Middle frontal gyrus (tissue), 1 donor: ENCODE measurements at regions not wholly inside any gene's neighbourhood (a gene's known extent, or its start where the extent isn't known, plus 50 kb on each side); places are given as distances from the start of the nearest gene placed in this dataset.
"Not testable (repeated sequence)": the region's sequence is repeated elsewhere in the genome, so short reads cannot be mapped to it uniquely, and the experiment has no call there.

ENCODE experiments used
- DNase-seq: peaks from one replicate; pipeline ENCODE4 v3.0.0-alpha.2; 2015; ENCODE audit warnings: low spot score; ENCODE audit errors: extremely low spot score

DNA sequence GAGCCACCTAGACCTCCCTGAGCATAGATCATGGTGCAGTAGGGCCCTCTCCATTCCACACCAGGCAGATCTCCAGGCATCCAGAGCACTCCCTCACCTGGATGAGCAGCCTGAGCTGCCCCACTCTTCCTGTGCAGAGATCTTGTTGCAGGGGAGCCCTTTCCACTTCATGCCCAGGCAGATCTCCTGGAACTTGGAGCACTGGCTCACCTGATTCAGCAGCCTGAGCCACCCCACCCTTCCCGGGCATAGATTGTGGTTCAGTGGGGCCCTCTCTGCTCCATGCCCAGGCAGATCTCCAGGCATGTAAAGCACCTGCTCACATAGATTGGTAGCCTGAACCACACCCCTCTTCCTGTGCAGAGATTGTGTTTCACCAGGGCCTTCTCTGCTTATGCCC lies 78.0 kb downstream of the SEC16B start:
- no peak for DNase-seq

GRCh38 chr1:177890479-177890878 lies 79.4 kb downstream of the SEC16B start:
- DNase-seq = no peak

GRCh38 chr1:177884479-177885021 lies 85.3 kb downstream of the SEC16B start:
- DNase-seq = no peak

- DNase-seq = no peak
Measured at GRCh38 chr1:177883581-177883980, 86.3 kb downstream of the SEC16B start.

GRCh38 chr1:177880339-177880891 lies 89.4 kb downstream of the SEC16B start:
- DNase-seq = no peak

- DNase-seq = no peak
Measured at GRCh38 chr1:177877086-177877485, 92.8 kb downstream of the SEC16B start.

DNA sequence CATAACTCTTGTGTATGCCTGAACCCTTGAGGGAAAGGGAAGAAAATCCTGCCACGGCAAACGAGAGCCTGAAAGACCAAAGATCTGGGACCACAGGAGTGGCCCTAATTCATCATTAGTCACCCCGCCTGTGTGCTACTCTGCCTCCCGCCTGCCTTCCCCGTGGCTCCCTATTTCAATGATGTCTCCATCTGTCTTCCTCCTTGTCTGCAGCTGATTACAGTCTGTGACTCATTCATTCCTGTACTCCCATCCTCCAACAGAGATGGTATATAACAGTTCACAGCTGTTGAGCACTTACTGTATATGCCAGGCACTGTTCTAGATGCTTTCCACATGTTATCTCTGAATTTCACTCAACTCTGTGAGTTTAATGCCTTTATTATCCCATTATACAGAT lies 96.6 kb downstream of the SEC16B start:
- DNase-seq = no peak

DNA sequence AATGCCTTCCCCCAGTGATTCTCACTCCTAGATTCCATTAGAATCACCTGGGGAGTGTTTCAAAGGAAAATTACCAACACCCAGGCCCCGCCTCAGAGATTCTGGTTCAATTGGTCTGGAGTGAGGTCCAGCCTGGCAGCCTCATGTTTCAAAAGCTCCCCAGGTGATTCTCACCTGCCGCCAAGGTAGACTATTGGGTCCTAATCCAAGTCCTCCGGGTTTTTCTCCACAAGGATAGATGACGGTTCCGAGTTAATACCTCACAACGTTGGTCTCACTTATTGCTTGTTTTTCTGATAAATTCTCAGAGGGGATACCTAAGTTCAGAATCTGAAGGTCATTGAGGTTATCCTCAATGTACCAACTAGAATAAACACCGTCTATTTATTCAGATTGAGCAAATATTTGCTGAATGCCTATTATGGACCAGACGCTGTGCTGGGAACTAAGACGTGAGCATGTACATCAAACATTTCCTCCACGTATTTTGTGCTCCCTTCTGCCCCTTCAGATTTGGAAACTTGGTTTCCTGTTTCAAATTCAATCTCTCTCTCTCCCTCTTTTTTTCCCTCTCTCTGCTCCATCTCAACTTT lies 97.5 kb downstream of the SEC16B start:
- DNase-seq = no peak

DNA sequence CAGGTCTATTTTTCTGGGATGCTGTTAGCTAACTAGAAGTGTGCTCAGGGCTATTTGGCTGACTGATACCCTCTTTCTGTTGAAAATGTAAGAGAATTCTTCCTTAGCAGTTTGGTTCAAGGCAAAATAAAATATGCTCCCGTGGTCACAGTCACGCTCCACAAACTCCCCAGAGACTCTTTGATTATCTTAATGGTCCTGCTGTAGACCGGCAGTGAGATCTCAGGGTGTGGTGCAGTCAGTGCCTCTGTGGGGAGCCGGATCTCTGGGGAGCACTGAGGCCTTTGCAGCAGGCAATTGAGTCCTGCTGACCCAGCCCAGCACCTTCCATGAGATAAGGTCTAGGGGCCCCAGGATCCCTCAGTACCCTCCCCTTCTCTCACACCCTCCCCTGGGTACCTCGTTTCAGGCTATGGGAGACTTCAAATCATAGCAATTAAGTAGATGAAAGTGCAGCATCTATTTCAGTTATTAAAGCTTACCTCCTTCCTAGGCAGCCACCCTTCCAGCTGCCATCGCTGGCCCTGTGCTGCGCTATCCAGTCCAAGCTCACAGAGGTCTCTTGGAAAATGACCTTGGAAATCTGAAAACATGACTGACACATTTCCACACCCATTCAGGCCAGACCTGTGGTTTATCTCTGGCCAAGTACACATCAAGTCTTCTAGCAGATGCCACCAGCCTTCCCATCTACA lies 98.1 kb downstream of the SEC16B start:
- no peak for DNase-seq

GRCh38 chr1:177869586-177869985 lies 100.3 kb downstream of the SEC16B start:
- DNase-seq = no peak

GRCh38 chr1:177869011-177869410 lies 100.8 kb downstream of the SEC16B start:
- DNase-seq = not testable (repeated sequence)

DNA sequence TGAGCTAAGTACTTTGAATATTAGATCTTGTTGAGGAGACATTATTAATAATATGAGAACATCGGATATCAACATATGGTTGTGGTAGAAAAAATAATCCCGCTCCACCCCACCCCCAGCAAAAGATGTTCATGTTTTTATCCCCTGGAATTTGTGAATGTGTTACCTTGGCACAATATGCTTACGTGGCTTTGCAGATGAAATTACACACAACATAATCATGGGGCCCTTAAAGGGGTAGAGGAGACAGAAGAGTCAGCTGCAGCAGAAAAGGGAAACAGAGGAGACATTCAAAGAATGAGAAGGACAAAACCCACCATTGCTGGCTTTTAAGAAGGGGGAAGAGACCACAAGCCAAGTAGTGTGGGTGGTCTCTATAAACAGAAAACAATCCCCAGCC lies 104.1 kb downstream of the SEC16B start:
- no peak for DNase-seq

GRCh38 chr1:177864538-177865305 lies 105.1 kb downstream of the SEC16B start:
- DNase-seq = no peak

GRCh38 chr1:177863796-177864195 lies 106.1 kb downstream of the SEC16B start:
- DNase-seq = no peak

- no peak for DNase-seq
Measured at GRCh38 chr1:177862916-177863315, 106.9 kb downstream of the SEC16B start.

GRCh38 chr1:177859572-177859971 lies 110.3 kb downstream of the SEC16B start:
- DNase-seq = no peak

DNA sequence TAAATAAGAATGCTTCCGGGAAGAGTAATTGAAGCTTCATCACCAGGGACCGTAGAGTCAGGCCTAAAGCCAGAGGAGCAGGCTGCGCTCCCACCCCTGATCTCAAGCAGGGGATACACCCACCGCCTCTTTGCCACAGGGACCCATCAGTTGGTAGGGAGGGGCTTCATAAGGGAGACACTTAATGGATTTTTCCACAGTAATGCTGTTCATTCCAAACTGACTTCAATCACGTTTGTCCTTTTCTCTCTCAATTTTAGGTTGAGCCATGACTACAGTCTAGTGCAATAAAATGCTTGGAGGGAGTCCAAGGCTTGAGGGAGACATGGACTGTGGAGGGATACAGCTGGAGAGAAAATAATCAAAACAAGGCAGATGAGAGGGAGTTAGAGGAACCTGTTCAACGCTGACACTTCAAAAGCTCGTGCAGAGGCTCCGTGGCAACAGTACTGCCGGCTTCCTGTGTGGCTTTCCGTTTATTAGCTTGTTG lies 111.5 kb downstream of the SEC16B start:
- no peak for DNase-seq

- no peak for DNase-seq
Measured at GRCh38 chr1:177857285-177857684, 112.6 kb downstream of the SEC16B start.

GRCh38 chr1:177854951-177855350 lies 114.9 kb downstream of the SEC16B start:
- no peak for DNase-seq

DNA sequence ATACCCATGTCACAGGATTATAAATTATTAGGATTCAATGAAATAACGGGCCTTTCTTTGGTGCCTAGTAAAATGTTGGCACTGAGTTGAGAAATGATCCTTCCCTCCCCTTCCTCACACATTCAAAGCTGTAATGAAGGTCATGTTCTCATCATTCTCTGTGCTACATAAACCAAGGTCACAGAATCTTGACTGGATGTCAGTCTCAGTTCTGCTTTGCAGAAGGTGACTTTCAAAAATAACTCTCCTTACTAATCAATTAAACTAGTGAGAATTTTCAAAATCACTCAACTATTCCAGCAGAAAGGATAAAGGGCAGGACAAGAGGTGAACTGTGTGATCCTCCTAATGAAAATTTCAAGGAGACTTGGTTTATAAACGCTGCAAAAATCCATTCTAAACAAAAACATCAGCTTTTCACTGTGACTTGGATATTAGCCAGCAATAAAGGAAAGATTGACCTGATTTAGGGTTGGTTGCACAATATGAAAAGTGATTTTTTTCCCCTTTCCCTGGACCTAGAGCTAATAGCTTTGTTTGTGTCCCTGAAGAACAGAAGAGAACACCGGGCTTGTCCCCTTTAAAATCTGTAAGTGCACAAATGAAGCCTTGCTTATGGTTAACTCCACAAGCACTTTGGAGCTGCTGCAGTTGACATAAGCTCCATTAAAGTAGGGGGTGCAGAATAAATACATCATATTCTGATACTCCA lies 120.1 kb downstream of the SEC16B start:
- no peak for DNase-seq

DNA sequence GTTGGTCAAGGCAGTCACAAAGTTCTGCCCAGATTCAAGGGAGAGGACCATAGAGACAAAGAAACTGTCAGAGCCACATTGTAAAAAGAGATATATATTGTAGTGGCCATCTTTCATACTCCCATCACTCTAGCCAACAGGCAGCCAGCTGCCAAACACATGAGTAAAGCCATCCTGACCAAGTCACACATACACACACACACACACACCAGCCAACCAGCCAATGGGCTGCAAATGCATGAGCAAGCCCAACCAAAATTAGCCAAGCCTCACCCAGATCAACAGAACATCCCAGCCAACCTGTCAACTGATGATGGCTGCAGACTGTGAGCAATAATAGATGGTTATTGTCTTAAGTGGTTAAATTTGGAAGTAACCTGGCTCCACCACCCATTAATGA lies 120.7 kb downstream of the SEC16B start:
- DNase-seq = no peak
